Keratinocyte (primary cell): ENCODE measurements at regions not wholly inside any gene's neighbourhood (a gene's known extent, or its start where the extent isn't known, plus 50 kb on each side); places are given as distances from the start of the nearest gene placed in this dataset.

Experiments
- DNase-seq: peaks from one replicate; pipeline ENCODE4 v3.0.0-alpha.2; 2011; ENCODE audit warnings: low read depth, missing footprints, low spot score
- FAIRE-seq: peaks from 2 replicates; lab custom pipeline; 2011; peaks lifted over from hg19 to GRCh38; lab: Jason Lieb, UNC
- H2AFZ ChIP-seq: 2 replicates; pipeline ENCODE4 v1.6.0; 2012; ENCODE audit warnings: low read length, control low read depth, inconsistent platforms; ENCODE audit not compliant: control insufficient read depth
- H3K27ac ChIP-seq: 2 replicates; pipeline ENCODE4 v1.5.1; 2011; ENCODE audit warnings: low read length; ENCODE audit not compliant: control insufficient read depth, insufficient read depth
- H3K27me3 ChIP-seq: 3 replicates; pipeline ENCODE4 v1.6.0; 2011; ENCODE audit warnings: low read length; ENCODE audit not compliant: control insufficient read depth, insufficient read depth; ENCODE audit errors: extremely low read depth
- H3K36me3 ChIP-seq, 2 experiments: 2 replicates in 1 of 2; 3 replicates in 1 of 2; pipeline ENCODE4 v1.5.1; 2011; ENCODE audit warnings: low read length in 2 of 2, mild to moderate bottlenecking in 1 of 2; ENCODE audit not compliant: control insufficient read depth in 2 of 2, insufficient read depth in 2 of 2; ENCODE audit errors: extremely low read depth in 1 of 2
- H3K4me1 ChIP-seq: 3 replicates; pipeline ENCODE4 v1.5.1; 2011; ENCODE audit warnings: low read length; ENCODE audit not compliant: control insufficient read depth, insufficient read depth; ENCODE audit errors: extremely low read depth
- H3K4me2 ChIP-seq: 3 replicates; pipeline ENCODE4 v1.6.0; 2011; ENCODE audit warnings: low read depth, low read length; ENCODE audit not compliant: control insufficient read depth, insufficient read depth; ENCODE audit errors: extremely low read depth
- H3K4me3 ChIP-seq, 3 experiments: fragments of 200-600 bp in 1 of 3; sonication (generic) in 1 of 3; 2 replicates in 2 of 3; 3 replicates in 1 of 3; pipeline ENCODE4 v1.5.1; 2011 to 2016; ENCODE audit warnings: low read length in 3 of 3, mild to moderate bottlenecking in 3 of 3, control low read depth in 2 of 3, inconsistent platforms in 1 of 3, low read depth in 1 of 3, mixed read lengths in 1 of 3, mixed run types in 1 of 3, moderate library complexity in 1 of 3; ENCODE audit not compliant: control insufficient read depth in 2 of 3, insufficient read depth in 2 of 3; ENCODE audit errors: extremely low read depth in 1 of 3
- H3K79me2 ChIP-seq: 2 replicates; pipeline ENCODE4 v1.6.0; 2012; ENCODE audit warnings: low read length; ENCODE audit not compliant: control insufficient read depth, insufficient read depth
- H3K9ac ChIP-seq: 3 replicates; pipeline ENCODE4 v1.6.0; 2011; ENCODE audit warnings: low read length; ENCODE audit not compliant: control insufficient read depth, insufficient read depth; ENCODE audit errors: extremely low read depth
- H3K9me1 ChIP-seq: 3 replicates; pipeline ENCODE4 v1.6.0; 2011; ENCODE audit warnings: low read length; ENCODE audit not compliant: control insufficient read depth, insufficient read depth; ENCODE audit errors: extremely low read depth
- H3K9me3 ChIP-seq: 2 replicates; pipeline ENCODE4 v1.5.1; 2012; ENCODE audit warnings: low read depth, low read length; ENCODE audit not compliant: control insufficient read depth
- H4K20me1 ChIP-seq: 3 replicates; pipeline ENCODE4 v1.6.0; 2011; ENCODE audit warnings: low read length; ENCODE audit not compliant: control insufficient read depth, insufficient read depth; ENCODE audit errors: extremely low read depth
- CTCF ChIP-seq, 3 experiments: IDR thresholded peaks in 1 of 3; conservative IDR thresholded peaks in 1 of 3; optimal IDR thresholded peaks in 1 of 3; 2 replicates in 2 of 3; 3 replicates in 1 of 3; pipeline versions ENCODE3 to v1.5.1; 2011; ENCODE audit warnings: low read length in 3 of 3, mild to moderate bottlenecking in 3 of 3, moderate library complexity in 2 of 3, control low read depth in 1 of 3, inconsistent platforms in 1 of 3; ENCODE audit not compliant: insufficient read depth in 2 of 3; ENCODE audit errors: extremely low read depth in 1 of 3
- EZH2 ChIP-seq: IDR thresholded peaks from one replicate; pipeline ENCODE4 v1.6.1; 2012; ENCODE audit warnings: inconsistent platforms, mild to moderate bottlenecking, low read length, moderate library complexity
- dilution Hi-C: fragments of 300-500 bp; cut with MboI; formaldehyde crosslinking; loops from one replicate; pipeline ENCODE4 v1.7.0; 2020; ENCODE audit warnings: low sequenced_read_pairs; ENCODE audit not compliant: extremely low pct_ligation_motif_present

- H2AFZ ChIP-seq, result no peak overlapping the region
- H3K4me3 ChIP-seq, result no peak overlapping the region
- no peaks in the 10 kb centered on the region for H3K9me3 ChIP-seq
- H3K4me2 ChIP-seq, result no peak overlapping the region
- no peak for TF ChIP-seq EZH2
- TF ChIP-seq CTCF (optimal IDR thresholded peaks at IDR 0.05 in 1 of 3, IDR thresholded peaks at IDR 0.05 in 1 of 3, conservative IDR thresholded peaks at IDR 0.05 in 1 of 3; ENCODE audit: extremely low read depth in 1 of 3, insufficient read depth in 2 of 3, low read length in 3 of 3), result no peak
- DNase-seq, result no peak
- no peaks in the 10 kb centered on the region for H3K4me1 ChIP-seq
- H3K9ac ChIP-seq, result no peak overlapping the region
- no peaks in the 10 kb centered on the region for H3K36me3 ChIP-seq
- H3K27me3 ChIP-seq, result no peaks in the 10 kb centered on the region
- H3K9me1 ChIP-seq, result no peaks in the 10 kb centered on the region
- no peaks in the 10 kb centered on the region for H4K20me1 ChIP-seq
- FAIRE-seq, result no peak
- dilution Hi-C loops, result no loop called here
- H3K27ac ChIP-seq, result no peak overlapping the region
- no peaks in the 10 kb centered on the region for H3K79me2 ChIP-seq
These were observed 102.4 kb upstream of the SERTM1 start for GRCh38 chr13:36571444-36571843.

- no peaks in the 10 kb centered on the region for H3K36me3 ChIP-seq
- no peaks in the 10 kb centered on the region for H3K9me3 ChIP-seq
- no peak overlapping the region for H3K27ac ChIP-seq
- no peaks in the 10 kb centered on the region for H3K9me1 ChIP-seq
- TF ChIP-seq CTCF (optimal IDR thresholded peaks at IDR 0.05 in 1 of 3, IDR thresholded peaks at IDR 0.05 in 1 of 3, conservative IDR thresholded peaks at IDR 0.05 in 1 of 3; ENCODE audit: extremely low read depth in 1 of 3, insufficient read depth in 2 of 3, low read length in 3 of 3) (no peak), EZH2 (no peak)
- H4K20me1 ChIP-seq, result no peaks in the 10 kb centered on the region
- no peak for DNase-seq
- no peak overlapping the region for H3K9ac ChIP-seq
- no peaks in the 10 kb centered on the region for H3K79me2 ChIP-seq
- H2AFZ ChIP-seq, result no peak overlapping the region
- H3K4me2 ChIP-seq, result no peak overlapping the region
- no peaks in the 10 kb centered on the region for H3K27me3 ChIP-seq
- FAIRE-seq, result no peak
- H3K4me3 ChIP-seq, result no peak overlapping the region
- dilution Hi-C loops, result no loop called here
- H3K4me1 ChIP-seq, result no peaks in the 10 kb centered on the region
These were observed 90.8 kb upstream of the SERTM1 start for GRCh38 chr13:36582977-36583376.
